Keratinocyte (primary cell): ENCODE measurements at regions not wholly inside any gene's neighbourhood (a gene's known extent, or its start where the extent isn't known, plus 50 kb on each side); places are given as distances from the start of the nearest gene placed in this dataset.

Experiments used
- DNase-seq: peaks from one replicate; pipeline ENCODE4 v3.0.0-alpha.2; 2011; ENCODE audit warnings: low read depth, missing footprints, low spot score
- FAIRE-seq: peaks from 2 replicates; lab custom pipeline; 2011; peaks lifted over from hg19 to GRCh38; lab: Jason Lieb, UNC
- H2AFZ ChIP-seq: 2 replicates; pipeline ENCODE4 v1.6.0; 2012; ENCODE audit warnings: low read length, control low read depth, inconsistent platforms; ENCODE audit not compliant: control insufficient read depth
- H3K27ac ChIP-seq: 2 replicates; pipeline ENCODE4 v1.5.1; 2011; ENCODE audit warnings: low read length; ENCODE audit not compliant: control insufficient read depth, insufficient read depth
- H3K27me3 ChIP-seq: 3 replicates; pipeline ENCODE4 v1.6.0; 2011; ENCODE audit warnings: low read length; ENCODE audit not compliant: control insufficient read depth, insufficient read depth; ENCODE audit errors: extremely low read depth
- H3K36me3 ChIP-seq, 2 experiments: 2 replicates in 1 of 2; 3 replicates in 1 of 2; pipeline ENCODE4 v1.5.1; 2011; ENCODE audit warnings: low read length in 2 of 2, mild to moderate bottlenecking in 1 of 2; ENCODE audit not compliant: control insufficient read depth in 2 of 2, insufficient read depth in 2 of 2; ENCODE audit errors: extremely low read depth in 1 of 2
- H3K4me1 ChIP-seq: 3 replicates; pipeline ENCODE4 v1.5.1; 2011; ENCODE audit warnings: low read length; ENCODE audit not compliant: control insufficient read depth, insufficient read depth; ENCODE audit errors: extremely low read depth
- H3K4me2 ChIP-seq: 3 replicates; pipeline ENCODE4 v1.6.0; 2011; ENCODE audit warnings: low read depth, low read length; ENCODE audit not compliant: control insufficient read depth, insufficient read depth; ENCODE audit errors: extremely low read depth
- H3K4me3 ChIP-seq, 3 experiments: fragments of 200-600 bp in 1 of 3; sonication (generic) in 1 of 3; 2 replicates in 2 of 3; 3 replicates in 1 of 3; pipeline ENCODE4 v1.5.1; 2011 to 2016; ENCODE audit warnings: low read length in 3 of 3, mild to moderate bottlenecking in 3 of 3, control low read depth in 2 of 3, inconsistent platforms in 1 of 3, low read depth in 1 of 3, mixed read lengths in 1 of 3, mixed run types in 1 of 3, moderate library complexity in 1 of 3; ENCODE audit not compliant: control insufficient read depth in 2 of 3, insufficient read depth in 2 of 3; ENCODE audit errors: extremely low read depth in 1 of 3
- H3K79me2 ChIP-seq: 2 replicates; pipeline ENCODE4 v1.6.0; 2012; ENCODE audit warnings: low read length; ENCODE audit not compliant: control insufficient read depth, insufficient read depth
- H3K9ac ChIP-seq: 3 replicates; pipeline ENCODE4 v1.6.0; 2011; ENCODE audit warnings: low read length; ENCODE audit not compliant: control insufficient read depth, insufficient read depth; ENCODE audit errors: extremely low read depth
- H3K9me1 ChIP-seq: 3 replicates; pipeline ENCODE4 v1.6.0; 2011; ENCODE audit warnings: low read length; ENCODE audit not compliant: control insufficient read depth, insufficient read depth; ENCODE audit errors: extremely low read depth
- H3K9me3 ChIP-seq: 2 replicates; pipeline ENCODE4 v1.5.1; 2012; ENCODE audit warnings: low read depth, low read length; ENCODE audit not compliant: control insufficient read depth
- H4K20me1 ChIP-seq: 3 replicates; pipeline ENCODE4 v1.6.0; 2011; ENCODE audit warnings: low read length; ENCODE audit not compliant: control insufficient read depth, insufficient read depth; ENCODE audit errors: extremely low read depth
- EZH2 ChIP-seq: IDR thresholded peaks from one replicate; pipeline ENCODE4 v1.6.1; 2012; ENCODE audit warnings: inconsistent platforms, mild to moderate bottlenecking, low read length, moderate library complexity
- dilution Hi-C: fragments of 300-500 bp; cut with MboI; formaldehyde crosslinking; loops from one replicate; pipeline ENCODE4 v1.7.0; 2020; ENCODE audit warnings: low sequenced_read_pairs; ENCODE audit not compliant: extremely low pct_ligation_motif_present
- TF ChIP-seq, protein P1 (sequence below), 3 experiments: IDR thresholded peaks in 1 of 3; conservative IDR thresholded peaks in 1 of 3; optimal IDR thresholded peaks in 1 of 3; 2 replicates in 2 of 3; 3 replicates in 1 of 3; pipeline versions ENCODE3 to v1.5.1; 2011; ENCODE audit warnings: low read length in 3 of 3, mild to moderate bottlenecking in 3 of 3, moderate library complexity in 2 of 3, control low read depth in 1 of 3, inconsistent platforms in 1 of 3; ENCODE audit not compliant: insufficient read depth in 2 of 3; ENCODE audit errors: extremely low read depth in 1 of 3

DNA sequence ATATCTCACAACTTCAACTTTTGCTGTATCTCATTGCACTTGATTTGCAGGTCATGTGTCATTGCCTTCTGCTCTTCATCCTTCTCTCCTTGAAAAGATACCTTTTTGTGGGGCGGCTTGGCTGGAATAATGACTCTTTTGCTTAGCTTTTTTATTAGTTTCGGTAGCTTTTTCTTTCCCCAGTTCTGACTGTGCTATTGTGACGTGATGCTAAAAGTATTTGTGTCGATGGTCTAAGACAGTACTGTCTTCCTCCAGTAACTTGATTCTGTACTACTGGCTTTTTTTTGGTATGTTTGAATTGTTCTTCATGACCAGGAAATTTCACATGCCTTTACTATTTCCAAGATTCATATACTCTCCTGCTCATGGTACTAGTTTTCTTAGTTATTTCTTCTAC lies 63.1 kb downstream of the SLITRK1 start:
- H3K4me3 ChIP-seq = no peak overlapping the region
- H3K4me2 ChIP-seq = no peak overlapping the region
- no peaks in the 10 kb centered on the region for H3K4me1 ChIP-seq
- no peaks in the 10 kb centered on the region for H3K9me3 ChIP-seq
- no peak for TF ChIP-seq EZH2
- TF ChIP-seq, protein P1, sequence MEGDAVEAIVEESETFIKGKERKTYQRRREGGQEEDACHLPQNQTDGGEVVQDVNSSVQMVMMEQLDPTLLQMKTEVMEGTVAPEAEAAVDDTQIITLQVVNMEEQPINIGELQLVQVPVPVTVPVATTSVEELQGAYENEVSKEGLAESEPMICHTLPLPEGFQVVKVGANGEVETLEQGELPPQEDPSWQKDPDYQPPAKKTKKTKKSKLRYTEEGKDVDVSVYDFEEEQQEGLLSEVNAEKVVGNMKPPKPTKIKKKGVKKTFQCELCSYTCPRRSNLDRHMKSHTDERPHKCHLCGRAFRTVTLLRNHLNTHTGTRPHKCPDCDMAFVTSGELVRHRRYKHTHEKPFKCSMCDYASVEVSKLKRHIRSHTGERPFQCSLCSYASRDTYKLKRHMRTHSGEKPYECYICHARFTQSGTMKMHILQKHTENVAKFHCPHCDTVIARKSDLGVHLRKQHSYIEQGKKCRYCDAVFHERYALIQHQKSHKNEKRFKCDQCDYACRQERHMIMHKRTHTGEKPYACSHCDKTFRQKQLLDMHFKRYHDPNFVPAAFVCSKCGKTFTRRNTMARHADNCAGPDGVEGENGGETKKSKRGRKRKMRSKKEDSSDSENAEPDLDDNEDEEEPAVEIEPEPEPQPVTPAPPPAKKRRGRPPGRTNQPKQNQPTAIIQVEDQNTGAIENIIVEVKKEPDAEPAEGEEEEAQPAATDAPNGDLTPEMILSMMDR (optimal IDR thresholded peaks at IDR 0.05 in 1 of 3, IDR thresholded peaks at IDR 0.05 in 1 of 3, conservative IDR thresholded peaks at IDR 0.05 in 1 of 3; ENCODE audit: extremely low read depth in 1 of 3, insufficient read depth in 2 of 3, low read length in 3 of 3) = no peak
- DNase-seq (no peak), FAIRE-seq (no peak)
- dilution Hi-C loops = no loop called here
- no peaks in the 10 kb centered on the region for H3K79me2 ChIP-seq
- H4K20me1 ChIP-seq = no peaks in the 10 kb centered on the region
- no peaks in the 10 kb centered on the region for H3K9me1 ChIP-seq
- H3K36me3 ChIP-seq = no peaks in the 10 kb centered on the region
- no peak overlapping the region for H3K27ac ChIP-seq
- no peak overlapping the region for H2AFZ ChIP-seq
- no peak overlapping the region for H3K9ac ChIP-seq
- no peaks in the 10 kb centered on the region for H3K27me3 ChIP-seq

DNA sequence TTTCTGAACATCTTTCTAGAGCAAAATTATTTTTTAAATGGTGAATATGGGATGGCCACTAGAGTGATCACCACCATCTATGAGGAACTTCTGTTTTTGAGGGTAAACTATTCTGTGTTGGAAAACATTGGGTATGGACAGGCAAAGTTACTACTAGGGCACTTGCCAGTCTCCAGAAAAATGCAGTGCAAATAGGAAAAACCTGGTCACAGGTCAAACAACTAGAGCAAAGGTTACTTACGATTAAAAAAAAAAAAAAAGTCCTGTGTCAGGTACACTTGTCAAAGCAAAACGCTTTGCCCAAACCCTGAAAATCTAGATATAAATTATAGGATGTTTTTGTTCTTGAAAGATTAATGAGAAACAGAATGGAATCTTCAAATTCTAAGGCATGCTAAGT lies 66.2 kb downstream of the SLITRK1 start:
- H3K4me2 ChIP-seq = no peak overlapping the region
- FAIRE-seq (no peak), DNase-seq (no peak)
- TF ChIP-seq EZH2 = no peak
- TF ChIP-seq, protein P1 (optimal IDR thresholded peaks at IDR 0.05 in 1 of 3, IDR thresholded peaks at IDR 0.05 in 1 of 3, conservative IDR thresholded peaks at IDR 0.05 in 1 of 3; ENCODE audit: extremely low read depth in 1 of 3, insufficient read depth in 2 of 3, low read length in 3 of 3) = no peak
- H3K36me3 ChIP-seq = no peaks in the 10 kb centered on the region
- dilution Hi-C loops = no loop called here
- H3K9me1 ChIP-seq = no peaks in the 10 kb centered on the region
- H3K27me3 ChIP-seq = no peaks in the 10 kb centered on the region
- no peaks in the 10 kb centered on the region for H3K9me3 ChIP-seq
- H3K27ac ChIP-seq = no peak overlapping the region
- H3K9ac ChIP-seq = no peak overlapping the region
- H3K4me1 ChIP-seq = no peaks in the 10 kb centered on the region
- H4K20me1 ChIP-seq = no peaks in the 10 kb centered on the region
- H3K79me2 ChIP-seq = no peaks in the 10 kb centered on the region
- no peak overlapping the region for H2AFZ ChIP-seq
- no peak overlapping the region for H3K4me3 ChIP-seq
